Lower leg skin (tissue), 3 donors: ENCODE measurements at regions not wholly inside any gene's neighbourhood (a gene's known extent, or its start where the extent isn't known, plus 50 kb on each side); places are given as distances from the start of the nearest gene placed in this dataset.

Experiments used
- POLR2A ChIP-seq, 2 donors: fragments of 450-650 bp; IDR thresholded peaks; one replicate each; pipeline ENCODE4 v1.6.1; 2016 to 2017; ENCODE audit warnings: antibody characterized with exemption in 2 of 2, mild to moderate bottlenecking in 1 of 2, moderate library complexity in 1 of 2
- TF ChIP-seq, protein P1 (sequence below), 3 donors: fragments of 450-650 bp; IDR thresholded peaks; one replicate each; pipeline ENCODE4 v1.5.1; 2016; ENCODE audit warnings: antibody characterized with exemption in 3 of 3, mild to moderate bottlenecking in 3 of 3, moderate library complexity in 2 of 3

DNA sequence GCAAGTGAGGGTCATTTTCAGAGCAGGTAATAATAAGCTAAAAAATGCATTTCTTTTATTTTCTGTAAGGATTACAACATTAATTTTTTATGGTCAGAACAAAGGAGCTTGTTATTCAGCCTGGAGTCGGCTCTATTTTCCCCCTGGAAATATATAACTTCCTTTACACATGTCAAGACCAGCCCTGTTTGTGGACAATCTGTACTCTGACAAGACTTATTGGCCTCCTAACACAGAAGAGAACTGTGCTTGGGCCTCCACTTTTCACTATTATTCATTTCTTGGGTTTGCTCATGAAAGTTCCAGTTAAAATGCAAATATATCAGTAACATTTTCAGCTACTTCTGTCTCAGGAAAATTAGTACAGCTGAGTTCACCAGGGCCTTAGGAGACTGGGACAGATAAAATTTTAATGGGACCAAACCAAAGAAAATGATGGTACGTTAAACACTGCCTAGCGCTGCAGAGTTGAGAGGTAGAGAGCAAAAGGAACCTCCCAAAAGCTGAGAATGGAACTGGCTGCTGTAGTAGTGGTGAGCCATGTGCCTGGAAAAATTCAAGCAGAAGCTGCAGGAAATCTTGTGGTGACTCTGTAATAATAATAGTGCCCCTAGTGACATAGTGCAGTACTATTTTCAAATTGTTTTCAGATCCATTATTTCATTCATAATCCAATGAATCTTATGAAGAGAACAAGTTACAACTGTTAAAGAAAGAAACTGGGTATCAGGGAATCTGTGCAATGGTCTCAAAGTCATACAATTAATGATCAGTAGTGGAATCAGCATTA, 227.2 kb upstream of the KIAA1217 start:
- no peak for TF ChIP-seq POLR2A (IDR thresholded peaks at IDR 0.05)
- TF ChIP-seq, protein P1, sequence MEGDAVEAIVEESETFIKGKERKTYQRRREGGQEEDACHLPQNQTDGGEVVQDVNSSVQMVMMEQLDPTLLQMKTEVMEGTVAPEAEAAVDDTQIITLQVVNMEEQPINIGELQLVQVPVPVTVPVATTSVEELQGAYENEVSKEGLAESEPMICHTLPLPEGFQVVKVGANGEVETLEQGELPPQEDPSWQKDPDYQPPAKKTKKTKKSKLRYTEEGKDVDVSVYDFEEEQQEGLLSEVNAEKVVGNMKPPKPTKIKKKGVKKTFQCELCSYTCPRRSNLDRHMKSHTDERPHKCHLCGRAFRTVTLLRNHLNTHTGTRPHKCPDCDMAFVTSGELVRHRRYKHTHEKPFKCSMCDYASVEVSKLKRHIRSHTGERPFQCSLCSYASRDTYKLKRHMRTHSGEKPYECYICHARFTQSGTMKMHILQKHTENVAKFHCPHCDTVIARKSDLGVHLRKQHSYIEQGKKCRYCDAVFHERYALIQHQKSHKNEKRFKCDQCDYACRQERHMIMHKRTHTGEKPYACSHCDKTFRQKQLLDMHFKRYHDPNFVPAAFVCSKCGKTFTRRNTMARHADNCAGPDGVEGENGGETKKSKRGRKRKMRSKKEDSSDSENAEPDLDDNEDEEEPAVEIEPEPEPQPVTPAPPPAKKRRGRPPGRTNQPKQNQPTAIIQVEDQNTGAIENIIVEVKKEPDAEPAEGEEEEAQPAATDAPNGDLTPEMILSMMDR (IDR thresholded peaks at IDR 0.05), result no peak
